Breast epithelium (tissue), 3 donors: ENCODE measurements at regions not wholly inside any gene's neighbourhood (a gene's known extent, or its start where the extent isn't known, plus 50 kb on each side); places are given as distances from the start of the nearest gene placed in this dataset.
"Not testable (repeated sequence)": the region's sequence is repeated elsewhere in the genome, so short reads cannot be mapped to it uniquely, and the experiment has no call there.

Source experiments
- CTCF ChIP-seq, 3 donors: fragments of 450-650 bp; IDR thresholded peaks; one replicate each; pipeline ENCODE4 v1.5.1; 2016 to 2017; ENCODE audit warnings: antibody characterized with exemption in 3 of 3, mild to moderate bottlenecking in 3 of 3, moderate library complexity in 3 of 3
- POLR2A ChIP-seq: fragments of 450-650 bp; IDR thresholded peaks from one replicate; pipeline ENCODE4 v1.6.1; 2016; ENCODE audit warnings: antibody characterized with exemption, mild to moderate bottlenecking, moderate library complexity

- TF ChIP-seq CTCF (IDR thresholded peaks at IDR 0.05); POLR2A: not testable (repeated sequence)
These were observed 168.8 kb upstream of the ZNF469 start for GRCh38 chr16:88213937-88214336.
